Loucy (cell line): ENCODE measurements at regions not wholly inside any gene's neighbourhood (a gene's known extent, or its start where the extent isn't known, plus 50 kb on each side); places are given as distances from the start of the nearest gene placed in this dataset.

Experiments used
- H2AFZ ChIP-seq: fragments of 200-600 bp; sonication (generic); 2 replicates; pipeline ENCODE4 v1.6.0; 2016; ENCODE audit warnings: antibody characterized with exemption, mild to moderate bottlenecking, low read length, moderate library complexity
- H3F3A ChIP-seq: fragments of 200-600 bp; 2 replicates; pipeline ENCODE4 v1.6.0; 2016; ENCODE audit warnings: antibody characterized with exemption, low read depth, mild to moderate bottlenecking
- H3K27me3 ChIP-seq: fragments of 200-600 bp; sonication (generic); 2 replicates; pipeline ENCODE4 v1.6.1; 2014; ENCODE audit warnings: low read length, mild to moderate bottlenecking; ENCODE audit not compliant: insufficient read depth, poor library complexity, severe bottlenecking
- H3K36me3 ChIP-seq: fragments of 200-600 bp; sonication (generic); 2 replicates; pipeline ENCODE4 v1.6.1; 2016; ENCODE audit warnings: low read length; ENCODE audit not compliant: insufficient read depth
- H3K4me1 ChIP-seq: fragments of 200-600 bp; sonication (generic); 2 replicates; pipeline ENCODE4 v1.5.1; 2014; ENCODE audit warnings: low read length, mild to moderate bottlenecking; ENCODE audit not compliant: insufficient read depth, poor library complexity, severe bottlenecking
- H3K4me2 ChIP-seq: fragments of 200-600 bp; sonication (generic); 2 replicates; pipeline ENCODE4 v1.6.0; 2014; ENCODE audit warnings: antibody characterized with exemption, low read length, low read depth, mild to moderate bottlenecking; ENCODE audit not compliant: poor library complexity, severe bottlenecking
- H3K4me3 ChIP-seq: fragments of 200-600 bp; sonication (generic); 2 replicates; pipeline ENCODE4 v1.5.1; 2014; ENCODE audit warnings: low read length, mild to moderate bottlenecking, mixed read lengths; ENCODE audit not compliant: poor library complexity, severe bottlenecking
- H3K79me2 ChIP-seq: fragments of 200-600 bp; sonication (generic); 2 replicates; pipeline ENCODE4 v1.6.1; 2014; ENCODE audit warnings: low read length; ENCODE audit not compliant: insufficient read depth
- H3K9ac ChIP-seq: fragments of 200-600 bp; sonication (generic); 2 replicates; pipeline ENCODE4 v1.6.0; 2014; ENCODE audit warnings: mild to moderate bottlenecking, low read depth, low read length, moderate library complexity; ENCODE audit not compliant: poor library complexity, severe bottlenecking
- H3K9me2 ChIP-seq: fragments of 200-600 bp; sonication (generic); replicated peaks from 2 replicates; pipeline ENCODE4 v1.6.1; 2016; ENCODE audit warnings: low read depth, low read length, mixed read lengths
- H3K9me3 ChIP-seq: fragments of 200-600 bp; sonication (generic); 2 replicates; pipeline ENCODE4 v1.6.1; 2014; ENCODE audit warnings: mild to moderate bottlenecking, antibody characterized with exemption, low read length, low read depth; ENCODE audit not compliant: insufficient read depth
- H4K20me1 ChIP-seq: fragments of 200-600 bp; sonication (generic); 2 replicates; pipeline ENCODE4 v1.6.0; 2014; ENCODE audit warnings: antibody characterized with exemption, low read length, mild to moderate bottlenecking; ENCODE audit not compliant: insufficient read depth, poor library complexity, severe bottlenecking
- EZH2phosphoT487 ChIP-seq: fragments of 200-600 bp; IDR thresholded peaks from 2 replicates; pipeline ENCODE4 v1.6.1; 2018; ENCODE audit warnings: antibody characterized with exemption, mild to moderate bottlenecking, moderate library complexity, borderline replicate concordance
- TF ChIP-seq, protein P1 (sequence below): fragments of 200-600 bp; sonication (generic); conservative IDR thresholded peaks from 2 replicates; pipeline ENCODE4 v1.5.1; 2014; ENCODE audit warnings: mild to moderate bottlenecking, antibody characterized with exemption, low read length

DNA sequence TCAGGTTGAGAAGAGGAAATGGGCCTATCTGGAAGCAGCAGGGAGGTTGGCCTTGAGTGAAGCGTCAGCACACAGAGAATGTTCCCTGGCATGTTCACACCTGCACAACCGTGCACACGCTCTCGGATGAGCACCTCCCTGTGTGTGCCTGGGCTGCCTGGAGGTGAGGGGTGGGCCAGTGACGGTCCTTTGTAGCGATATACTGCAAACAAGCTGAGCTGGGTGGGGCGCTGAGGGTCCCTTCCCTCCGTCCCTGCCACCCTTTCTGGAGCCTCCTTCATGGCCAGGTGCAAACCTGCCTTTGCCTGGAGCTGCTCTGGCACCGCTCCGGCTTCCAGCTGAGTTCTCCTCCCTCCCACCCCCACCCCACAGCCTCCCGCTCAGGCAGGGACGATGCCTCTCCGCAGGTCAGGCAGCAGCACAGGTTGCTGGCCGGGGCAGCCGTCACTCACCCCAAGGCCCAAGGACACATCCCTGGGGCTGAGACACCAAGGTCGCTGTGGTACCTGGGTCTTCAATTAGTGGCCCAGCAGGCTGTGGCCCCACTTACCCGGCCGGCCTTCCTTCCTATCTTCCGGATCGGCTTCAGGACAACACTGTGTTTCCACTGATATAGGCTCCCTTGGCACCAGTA is 111.6 kb downstream of the ERMARD start:
- Histone ChIP-seq H3K9ac (no peak overlapping the region), H4K20me1 (no peaks in the 10 kb centered on the region), H3K4me3 (no peak overlapping the region), H2AFZ (no peak overlapping the region), H3K4me1 (no peaks in the 10 kb centered on the region), H3K4me2 (no peak overlapping the region), H3F3A (no peaks in the 10 kb centered on the region), H3K27me3 (no peaks in the 10 kb centered on the region), H3K9me2 (no peaks in the 10 kb centered on the region), H3K36me3 (no peaks in the 10 kb centered on the region), H3K9me3 (peaks cover 13% of the 10 kb centered on the region; the same call in 1 of the 2 replicates), H3K79me2 (no peaks in the 10 kb centered on the region)
- TF ChIP-seq EZH2phosphoT487: no peak
- TF ChIP-seq, protein P1, sequence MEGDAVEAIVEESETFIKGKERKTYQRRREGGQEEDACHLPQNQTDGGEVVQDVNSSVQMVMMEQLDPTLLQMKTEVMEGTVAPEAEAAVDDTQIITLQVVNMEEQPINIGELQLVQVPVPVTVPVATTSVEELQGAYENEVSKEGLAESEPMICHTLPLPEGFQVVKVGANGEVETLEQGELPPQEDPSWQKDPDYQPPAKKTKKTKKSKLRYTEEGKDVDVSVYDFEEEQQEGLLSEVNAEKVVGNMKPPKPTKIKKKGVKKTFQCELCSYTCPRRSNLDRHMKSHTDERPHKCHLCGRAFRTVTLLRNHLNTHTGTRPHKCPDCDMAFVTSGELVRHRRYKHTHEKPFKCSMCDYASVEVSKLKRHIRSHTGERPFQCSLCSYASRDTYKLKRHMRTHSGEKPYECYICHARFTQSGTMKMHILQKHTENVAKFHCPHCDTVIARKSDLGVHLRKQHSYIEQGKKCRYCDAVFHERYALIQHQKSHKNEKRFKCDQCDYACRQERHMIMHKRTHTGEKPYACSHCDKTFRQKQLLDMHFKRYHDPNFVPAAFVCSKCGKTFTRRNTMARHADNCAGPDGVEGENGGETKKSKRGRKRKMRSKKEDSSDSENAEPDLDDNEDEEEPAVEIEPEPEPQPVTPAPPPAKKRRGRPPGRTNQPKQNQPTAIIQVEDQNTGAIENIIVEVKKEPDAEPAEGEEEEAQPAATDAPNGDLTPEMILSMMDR: no peak

DNA sequence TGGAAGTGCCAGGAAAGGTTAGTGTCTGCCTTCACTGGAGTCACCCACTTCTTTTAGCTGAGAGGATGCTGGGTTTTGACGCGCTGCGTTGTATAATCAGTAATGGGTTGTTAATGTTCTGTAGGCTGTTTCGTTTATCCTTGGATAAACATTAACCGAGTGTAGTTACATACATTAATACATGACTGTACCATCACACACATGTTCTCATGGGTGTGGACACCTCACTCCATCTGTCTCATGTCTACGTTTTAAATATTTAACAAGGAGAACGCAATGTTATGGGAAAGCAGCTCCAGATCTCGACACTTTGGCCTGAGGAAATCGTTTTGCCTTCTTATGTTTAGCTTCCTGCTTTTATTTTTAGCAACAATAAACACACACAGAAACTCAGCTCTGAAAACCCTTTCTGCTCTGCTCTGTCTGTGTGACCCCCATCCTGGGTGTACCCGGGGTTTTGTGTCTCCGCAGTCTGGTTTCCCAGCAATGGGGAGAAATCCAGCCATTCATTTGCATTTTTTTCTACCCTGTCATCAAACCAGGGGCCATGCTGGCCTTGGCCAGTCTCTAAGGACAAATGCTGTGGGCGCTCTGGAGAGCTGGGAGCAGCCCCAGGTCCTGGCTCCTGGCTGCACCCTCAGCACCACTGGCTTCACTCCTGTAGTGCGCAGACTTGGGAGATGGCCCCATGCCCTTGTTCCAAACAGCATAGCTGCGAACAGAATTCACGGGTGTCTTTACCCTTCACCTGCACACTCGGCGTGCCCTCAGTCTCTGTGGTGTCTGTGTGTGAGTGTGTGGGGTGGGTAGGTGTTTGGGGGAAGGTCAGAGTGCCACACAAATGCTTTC is 110.8 kb downstream of the ERMARD start:
- Histone ChIP-seq H3K36me3 (no peaks in the 10 kb centered on the region), H3K4me2 (no peak overlapping the region), H2AFZ (no peak overlapping the region), H3K4me1 (no peaks in the 10 kb centered on the region), H3F3A (no peaks in the 10 kb centered on the region), H3K9ac (no peak overlapping the region), H3K27me3 (no peaks in the 10 kb centered on the region), H3K4me3 (no peak overlapping the region), H3K9me2 (no peaks in the 10 kb centered on the region), H4K20me1 (no peaks in the 10 kb centered on the region), H3K9me3 (peaks cover 18% of the 10 kb centered on the region; the same call in 1 of the 2 replicates), H3K79me2 (no peaks in the 10 kb centered on the region)
- no peak for TF ChIP-seq EZH2phosphoT487
- TF ChIP-seq, protein P1: no peak

DNA sequence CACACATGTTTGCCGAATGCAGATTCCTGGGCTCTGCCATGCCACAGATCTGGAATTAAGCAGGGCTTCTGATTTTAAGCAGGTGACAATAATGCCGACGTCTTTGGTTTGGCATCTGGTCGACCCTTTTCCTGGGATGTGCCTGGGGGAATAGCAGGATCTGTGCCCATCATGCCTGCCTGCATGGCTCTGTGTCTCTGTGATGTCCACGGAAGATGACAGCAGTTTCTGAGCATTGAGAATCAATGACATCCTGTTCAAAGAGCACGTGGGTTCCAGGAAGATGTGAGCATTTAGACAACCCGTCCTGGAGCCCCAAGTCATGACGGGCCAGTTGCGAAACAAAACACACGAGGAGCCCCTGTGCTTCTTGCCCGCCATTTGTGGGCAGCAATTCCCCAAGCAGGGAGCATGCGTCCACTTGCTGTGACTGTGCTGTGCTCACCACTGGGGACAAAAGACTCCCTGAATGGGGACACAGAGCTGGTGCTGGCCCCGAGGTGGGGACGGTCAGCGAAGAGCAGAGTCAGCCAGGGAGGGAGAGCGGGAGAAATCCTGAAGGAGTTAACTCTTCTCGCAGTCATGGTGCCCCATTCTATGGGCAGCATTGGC is 110.1 kb downstream of the ERMARD start:
- Histone ChIP-seq H3K79me2 (no peaks in the 10 kb centered on the region), H3K9ac (no peak overlapping the region), H3K36me3 (no peaks in the 10 kb centered on the region), H3K4me3 (no peak overlapping the region), H3K9me3 (peaks cover 18% of the 10 kb centered on the region; the same call in 1 of the 2 replicates), H2AFZ (no peak overlapping the region), H3K27me3 (no peaks in the 10 kb centered on the region), H4K20me1 (no peaks in the 10 kb centered on the region), H3F3A (no peaks in the 10 kb centered on the region), H3K9me2 (no peaks in the 10 kb centered on the region), H3K4me1 (no peaks in the 10 kb centered on the region), H3K4me2 (no peak overlapping the region)
- no peak for TF ChIP-seq EZH2phosphoT487
- TF ChIP-seq, protein P1: no peak
